H9 (cell line): ENCODE measurements at regions not wholly inside any gene's neighbourhood (a gene's known extent, or its start where the extent isn't known, plus 50 kb on each side); places are given as distances from the start of the nearest gene placed in this dataset.

Source experiments
- DNase-seq: peaks from one replicate; pipeline ENCODE4 v3.0.0-alpha.2; 2017
- H2AFZ ChIP-seq: one replicate; pipeline ENCODE4 v1.6.1; 2013; ENCODE audit warnings: mild to moderate bottlenecking, low read length, control low read depth, moderate library complexity
- H2AK5ac ChIP-seq: 2 replicates; pipeline ENCODE4 v1.6.1; 2013; ENCODE audit warnings: low read length, control low read depth, mixed read lengths; ENCODE audit not compliant: insufficient read length
- H2BK120ac ChIP-seq: one replicate; pipeline ENCODE4 v1.6.1; 2013; ENCODE audit warnings: low read depth, mild to moderate bottlenecking, low read length, control low read depth, inconsistent platforms; ENCODE audit not compliant: poor library complexity, severe bottlenecking
- H2BK12ac ChIP-seq: 2 replicates; pipeline ENCODE4 v1.6.1; 2013; ENCODE audit warnings: low read length, control low read depth, mixed read lengths, low read depth; ENCODE audit not compliant: insufficient read length
- H2BK15ac ChIP-seq: 2 replicates; pipeline ENCODE4 v1.6.1; 2013; ENCODE audit warnings: low read depth, low read length, control low read depth
- H2BK20ac ChIP-seq: one replicate; pipeline ENCODE4 v1.6.1; 2013; ENCODE audit warnings: low read depth, mild to moderate bottlenecking, low read length, control low read depth, inconsistent platforms; ENCODE audit not compliant: poor library complexity, severe bottlenecking
- H2BK5ac ChIP-seq: 2 replicates; pipeline ENCODE4 v1.6.1; 2013; ENCODE audit warnings: low read length, control low read depth, mixed read lengths; ENCODE audit not compliant: insufficient read length
- H3K14ac ChIP-seq: 2 replicates; pipeline ENCODE4 v1.6.1; 2013; ENCODE audit warnings: low read length, control low read depth; ENCODE audit not compliant: insufficient read depth
- H3K18ac ChIP-seq: 2 replicates; pipeline ENCODE4 v1.6.1; 2013; ENCODE audit warnings: low read depth, mild to moderate bottlenecking, mixed read lengths, low read length, control low read depth; ENCODE audit not compliant: insufficient read length
- H3K23ac ChIP-seq: 2 replicates; pipeline ENCODE4 v1.6.1; 2013; ENCODE audit warnings: low read length, control low read depth, mixed read lengths, low read depth; ENCODE audit not compliant: insufficient read length
- H3K23me2 ChIP-seq: 2 replicates; pipeline ENCODE4 v1.6.1; 2013; ENCODE audit warnings: low read depth, mild to moderate bottlenecking, mixed read lengths, low read length, control low read depth; ENCODE audit not compliant: insufficient read length, poor library complexity, severe bottlenecking
- H3K27ac ChIP-seq: 2 replicates; pipeline ENCODE4 v1.5.1; 2013; ENCODE audit warnings: low read length, control low read depth, mixed read lengths, low read depth; ENCODE audit not compliant: insufficient read length
- H3K27me3 ChIP-seq: 2 replicates; pipeline ENCODE4 v1.6.1; 2013; ENCODE audit warnings: low read length, control low read depth, inconsistent platforms; ENCODE audit not compliant: insufficient read depth
- H3K4ac ChIP-seq: 2 replicates; pipeline ENCODE4 v1.6.1; 2013; ENCODE audit warnings: low read depth, mild to moderate bottlenecking, control low read depth, inconsistent platforms, low read length, moderate library complexity
- H3K4me1 ChIP-seq: 2 replicates; pipeline ENCODE4 v1.6.1; 2013; ENCODE audit warnings: low read length, control low read depth, inconsistent platforms; ENCODE audit not compliant: insufficient read depth
- H3K4me2 ChIP-seq: 2 replicates; pipeline ENCODE4 v1.6.1; 2013; ENCODE audit warnings: low read length, control low read depth, mixed read lengths; ENCODE audit not compliant: insufficient read length, insufficient read depth
- H3K56ac ChIP-seq: 2 replicates; pipeline ENCODE4 v1.6.1; 2013; ENCODE audit warnings: low read depth, mild to moderate bottlenecking, mixed read lengths, low read length, control low read depth; ENCODE audit not compliant: insufficient read length
- H3K79me1 ChIP-seq: 2 replicates; pipeline ENCODE4 v1.6.1; 2013; ENCODE audit warnings: low read depth, mild to moderate bottlenecking, moderate library complexity, low read length, control low read depth, inconsistent platforms; ENCODE audit not compliant: insufficient read depth, poor library complexity, severe bottlenecking
- H3K79me2 ChIP-seq: 2 replicates; pipeline ENCODE4 v1.6.1; 2013; ENCODE audit warnings: low read length, control low read depth, inconsistent platforms; ENCODE audit not compliant: insufficient read depth
- H3K9ac ChIP-seq: 2 replicates; pipeline ENCODE4 v1.6.1; 2013; ENCODE audit warnings: low read length, control low read depth, mixed read lengths; ENCODE audit not compliant: insufficient read length; ENCODE audit errors: extremely low read depth
- H3K9me3 ChIP-seq: one replicate; pipeline ENCODE4 v1.6.1; 2013; ENCODE audit warnings: low read depth, low read length, inconsistent platforms; ENCODE audit not compliant: control insufficient read depth
- H3T11ph ChIP-seq: one replicate; pipeline ENCODE4 v1.6.1; 2013; ENCODE audit warnings: mild to moderate bottlenecking, low read length, control low read depth, inconsistent platforms
- H4K20me1 ChIP-seq: one replicate; pipeline ENCODE4 v1.6.1; 2013; ENCODE audit not compliant: control insufficient read depth, insufficient read length, insufficient read depth
- H4K5ac ChIP-seq: 2 replicates; pipeline ENCODE4 v1.6.1; 2013; ENCODE audit warnings: low read depth, mild to moderate bottlenecking, mixed read lengths, low read length, control low read depth; ENCODE audit not compliant: insufficient read length
- H4K8ac ChIP-seq: replicated peaks from 2 replicates; pipeline ENCODE4 v1.6.1; 2013; ENCODE audit warnings: low read length, control low read depth, mixed read lengths, low read depth; ENCODE audit not compliant: insufficient read length
- H4K91ac ChIP-seq: 2 replicates; pipeline ENCODE4 v1.6.1; 2013; ENCODE audit warnings: low read depth, mild to moderate bottlenecking, moderate library complexity, mixed read lengths, low read length, control low read depth; ENCODE audit not compliant: insufficient read length
- H3K27ac Mint-ChIP-seq, 3 experiments: 2 replicates in 2 of 3; 3 replicates in 1 of 3; pipeline ENCODE4 v1.8.0; 2020 to 2021; ENCODE audit warnings: mixed read lengths in 3 of 3, mild to moderate bottlenecking in 1 of 3, moderate library complexity in 1 of 3
- H3K27me3 Mint-ChIP-seq: 2 replicates; pipeline ENCODE4 v1.8.0; 2021; ENCODE audit warnings: low read depth, mild to moderate bottlenecking, moderate library complexity, mixed read lengths
- H3K36me3 Mint-ChIP-seq, 3 experiments: 2 replicates in 2 of 3; 3 replicates in 1 of 3; pipeline ENCODE4 v1.8.0; 2020 to 2021; ENCODE audit warnings: low read depth in 3 of 3, mixed read lengths in 3 of 3; ENCODE audit not compliant: insufficient read depth in 1 of 3
- H3K4me1 Mint-ChIP-seq, 2 experiments: 2 replicates each; pipeline ENCODE4 v1.8.0; 2020; ENCODE audit warnings: mixed read lengths in 2 of 2
- H3K4me3 Mint-ChIP-seq, 2 experiments: 2 replicates in 1 of 2; 3 replicates in 1 of 2; pipeline ENCODE4 v1.8.0; 2020 to 2021; ENCODE audit warnings: mild to moderate bottlenecking in 2 of 2, mixed read lengths in 2 of 2, moderate library complexity in 1 of 2
- H3K9me3 Mint-ChIP-seq, 2 experiments: 2 replicates in 1 of 2; 3 replicates in 1 of 2; pipeline ENCODE4 v1.8.0; 2020; ENCODE audit warnings: mild to moderate bottlenecking in 2 of 2, mixed read lengths in 2 of 2, moderate library complexity in 1 of 2
- CTCF ChIP-seq: fragments of 200-600 bp; sonication (generic); conservative IDR thresholded peaks from 3 replicates; pipeline ENCODE4 v1.8.0; 2021; ENCODE audit warnings: antibody characterized with exemption, mild to moderate bottlenecking
- WGBS: extraction: QIAGEN DNeasy Blood & Tissue Kit; methylation state at CpG from one replicate; pipeline ENCODE4 v1.1.7; 2013; ENCODE audit warnings: missing lambda C conversion rate, low lambda C conversion rate, mixed read lengths; ENCODE audit not compliant: insufficient read length; ENCODE audit errors: extremely low coverage; 5-methylcytosine and 5-hydroxymethylcytosine counted together

- H3K4me3 Mint-ChIP-seq = no peak overlapping the region
- Histone ChIP-seq H2BK15ac (no peak overlapping the region), H3T11ph (no peak overlapping the region), H3K23ac (no peak overlapping the region), H2AFZ (no peak overlapping the region), H3K79me1 (no peaks in the 10 kb centered on the region), H4K5ac (no peak overlapping the region), H3K23me2 (no peaks in the 10 kb centered on the region), H4K20me1 (no peaks in the 10 kb centered on the region), H2BK12ac (no peak overlapping the region), H3K4me2 (no peak overlapping the region), H3K9ac (no peak overlapping the region), H3K56ac (no peak overlapping the region), H3K4ac (no peak overlapping the region), H4K8ac (no peak overlapping the region), H2AK5ac (no peak overlapping the region), H2BK20ac (no peak overlapping the region), H3K4me1 (no peaks in the 10 kb centered on the region; the same call in 1 of the 2 replicates), H3K9me3 (no peaks in the 10 kb centered on the region), H3K79me2 (no peaks in the 10 kb centered on the region), H3K27ac (no peak overlapping the region), H3K14ac (no peak overlapping the region), H2BK120ac (no peak overlapping the region), H2BK5ac (no peak overlapping the region), H3K27me3 (no peaks in the 10 kb centered on the region), H3K18ac (no peak overlapping the region), H4K91ac (no peak overlapping the region)
- TF ChIP-seq CTCF = no peak
- peaks cover 0 to 2% of the 10 kb centered on the region in 2 experiments; a peak in 2 of 5 replicates for H3K9me3 Mint-ChIP-seq
- no peaks in the 10 kb centered on the region for H3K4me1 Mint-ChIP-seq
- peaks cover 19% of the 10 kb centered on the region for H3K27me3 Mint-ChIP-seq
- H3K36me3 Mint-ChIP-seq = no peaks in the 10 kb centered on the region
- H3K27ac Mint-ChIP-seq = no peak overlapping the region
- no peak for DNase-seq
- WGBS = no CpG with 5 or more reads among the region's 3 CpGs
Measured at GRCh38 chr15:88730751-88731150, 72.5 kb upstream of the ACAN start.
